SK-MEL-5 (cell line): ENCODE measurements at regions not wholly inside any gene's neighbourhood (a gene's known extent, or its start where the extent isn't known, plus 50 kb on each side); places are given as distances from the start of the nearest gene placed in this dataset.
"Not testable (repeated sequence)": the region's sequence is repeated elsewhere in the genome, so short reads cannot be mapped to it uniquely, and the experiment has no call there.

Source experiments
- DNase-seq: peaks from one replicate; pipeline ENCODE4 v3.0.0-alpha.2; 2016; ENCODE audit warnings: low read depth, low spot score
- in situ Hi-C: cut with HindIII; loops from 2 replicates; pipeline ENCODE4 v1.10.0; 2016; ENCODE audit warnings: low sequenced_read_pairs, high pct_unique_total_duplicates, low pct_unique_long_range_greater_than_20kb

DNA sequence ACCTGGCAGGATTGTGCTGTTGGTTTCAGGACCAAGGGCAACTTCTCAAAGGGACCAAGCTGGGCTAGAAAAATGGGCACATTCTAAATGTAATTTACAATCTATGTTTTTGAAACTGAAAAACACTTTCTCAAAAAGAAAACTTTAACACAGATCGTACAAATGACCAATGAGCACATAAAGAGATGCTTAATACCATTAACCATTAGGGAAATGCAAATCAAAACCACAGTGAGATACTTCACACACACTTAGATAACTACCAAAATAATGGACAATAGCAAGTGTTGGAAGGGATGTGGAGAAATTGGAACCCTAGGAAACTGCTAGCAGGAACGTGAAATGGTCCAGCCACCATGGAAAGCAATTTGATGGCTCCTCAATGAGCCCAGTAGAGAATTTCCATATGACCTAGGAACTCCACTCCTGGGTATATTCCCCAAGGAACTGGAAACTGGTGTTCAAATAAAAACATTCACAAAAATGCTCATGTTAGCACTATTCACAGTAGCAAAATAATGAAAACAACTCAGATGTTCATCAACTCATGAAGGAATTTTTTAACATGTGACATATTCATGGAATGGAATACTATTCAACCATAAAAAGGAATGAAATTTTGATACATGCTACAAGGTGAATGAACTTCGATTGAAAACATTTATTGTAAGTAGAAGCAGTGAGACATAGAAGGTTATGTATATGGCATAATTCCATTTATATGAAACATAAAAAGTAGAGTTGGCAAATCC lies 288.3 kb upstream of the NR2F2 start:
- DNase-seq: no peak
- in situ Hi-C loops: no loop called here

DNA sequence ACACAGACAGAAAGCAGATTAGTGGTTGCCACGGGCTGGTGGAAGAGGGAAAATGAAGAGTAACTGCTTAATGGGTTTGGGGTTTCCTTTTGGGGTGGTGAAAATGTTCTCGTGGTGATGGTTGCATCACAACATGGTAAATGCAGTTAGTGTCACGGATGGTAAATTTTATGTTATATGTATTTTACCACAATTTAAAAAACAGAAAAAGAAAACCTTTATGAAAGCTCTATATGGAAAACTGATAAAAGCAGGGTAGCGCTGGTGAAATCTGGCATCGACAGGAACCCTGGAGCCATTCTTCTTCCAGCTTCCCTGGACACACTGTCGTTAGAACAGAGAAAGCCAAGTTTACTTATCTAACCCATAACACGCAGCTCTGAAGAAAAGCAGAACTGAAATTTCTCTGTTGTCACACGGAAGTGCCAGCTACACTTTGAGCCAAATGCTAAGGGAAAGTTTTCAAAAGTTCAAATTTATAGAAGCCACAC lies 287.7 kb upstream of the NR2F2 start:
- in situ Hi-C loops: no loop called here
- no peak for DNase-seq

- no peak for DNase-seq
- in situ Hi-C loops: no loop called here
Measured at GRCh38 chr15:96043591-96044171, 286.8 kb upstream of the NR2F2 start.

- in situ Hi-C loops: no loop called here
- DNase-seq: no peak
Measured at GRCh38 chr15:96046620-96047240, 283.8 kb upstream of the NR2F2 start.

DNA sequence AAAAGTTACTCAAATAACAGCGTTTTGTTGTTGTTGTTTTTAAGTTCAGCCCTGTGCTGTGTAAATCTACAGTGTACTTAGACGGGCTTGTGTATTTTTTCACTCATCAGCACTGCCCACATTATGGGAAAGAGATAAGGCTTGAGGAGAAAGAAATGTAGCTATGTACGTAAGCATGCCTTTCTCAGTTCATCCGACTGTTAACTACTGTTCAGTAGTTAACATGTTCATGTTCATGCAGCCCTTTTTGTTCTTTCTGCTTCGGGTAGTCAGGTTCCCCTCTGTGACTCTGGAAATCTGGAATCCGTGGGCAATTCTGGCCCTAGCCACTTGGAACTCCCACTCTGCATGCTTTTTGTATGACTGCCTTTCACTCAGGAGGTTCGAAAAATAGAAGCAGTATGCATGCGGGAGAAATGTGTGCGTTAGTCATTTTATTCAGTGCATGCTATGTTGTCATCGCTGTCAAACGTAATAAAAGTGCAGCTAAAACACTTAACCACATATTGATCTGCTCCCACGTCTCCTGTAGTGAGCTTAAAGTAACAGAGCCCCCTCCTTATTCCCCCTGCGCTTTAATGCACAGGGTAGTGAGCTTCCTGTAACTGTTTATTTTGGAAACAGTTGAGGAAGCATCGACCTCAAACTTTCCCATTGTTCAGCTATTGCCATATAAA lies 283.1 kb upstream of the NR2F2 start:
- in situ Hi-C loops: no loop called here
- DNase-seq: no peak

DNA sequence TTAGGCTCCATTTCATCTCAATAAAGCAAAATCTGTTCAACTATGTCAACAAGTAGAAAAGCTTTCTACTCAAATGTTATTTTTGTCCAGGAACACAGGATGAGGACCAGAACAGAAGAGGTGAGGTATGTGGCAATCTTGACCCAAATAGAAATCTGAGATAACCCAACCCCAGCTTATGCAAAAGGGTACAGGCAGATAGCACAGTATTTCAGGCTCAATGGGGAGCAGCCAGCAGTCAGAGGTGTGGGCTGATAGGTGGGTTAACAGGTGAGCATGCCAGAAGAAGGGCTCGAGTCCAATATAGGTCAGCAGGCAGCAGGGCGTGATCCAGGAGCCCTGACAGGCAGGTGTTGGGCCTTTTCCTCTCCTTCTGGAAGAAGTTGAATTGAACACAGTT lies 281.2 kb upstream of the NR2F2 start:
- in situ Hi-C loops: no loop called here

GRCh38 chr15:96049766-96050165 lies 280.7 kb upstream of the NR2F2 start:
- no peak for DNase-seq
- in situ Hi-C loops: no loop called here

More for the DNA sequence above, 281.2 kb upstream of the NR2F2 start:
- DNase-seq: no peak

- DNase-seq: no peak
- in situ Hi-C loops: no loop called here
Measured at GRCh38 chr15:96051598-96051997, 278.9 kb upstream of the NR2F2 start.

GRCh38 chr15:96052154-96052553 lies 278.3 kb upstream of the NR2F2 start:
- DNase-seq: no peak
- in situ Hi-C loops: no loop called here

GRCh38 chr15:96052572-96053030 lies 277.9 kb upstream of the NR2F2 start:
- no peak for DNase-seq
- in situ Hi-C loops: no loop called here

- DNase-seq: no peak
- in situ Hi-C loops: no loop called here
Measured at GRCh38 chr15:96053031-96053780, 277.3 kb upstream of the NR2F2 start.

DNA sequence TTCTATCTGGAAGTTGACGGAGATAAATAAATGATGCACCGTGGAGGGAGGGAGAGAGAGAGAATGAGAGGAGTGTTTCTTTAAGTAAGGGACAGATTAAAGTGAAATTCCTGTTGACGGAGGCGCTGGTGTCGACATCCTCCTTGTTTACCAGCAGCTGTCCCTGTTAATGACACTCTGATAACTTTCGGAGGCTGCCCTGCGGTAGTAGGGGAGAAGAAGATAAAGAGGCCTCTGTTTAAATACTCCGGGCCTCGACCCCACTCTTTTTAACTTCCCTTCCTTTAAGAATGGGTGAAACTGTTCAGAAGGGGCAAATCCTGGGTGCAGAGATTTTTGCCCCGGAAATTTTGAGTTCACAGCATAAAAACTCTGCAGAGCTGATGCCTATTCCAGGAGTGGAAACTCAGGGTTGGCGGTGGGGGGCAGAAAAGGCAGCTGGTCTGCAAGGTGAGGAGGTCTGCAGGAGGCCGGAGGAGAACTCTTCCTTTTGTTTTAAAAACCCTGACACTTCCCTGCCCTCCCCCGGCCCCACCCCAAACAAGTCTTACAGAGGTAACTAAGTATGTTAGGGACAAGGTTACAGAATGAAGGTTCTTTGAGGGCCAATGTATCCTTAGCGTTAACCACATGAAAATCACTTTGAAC lies 276.6 kb upstream of the NR2F2 start:
- DNase-seq: no peak
- in situ Hi-C loops: no loop called here

DNA sequence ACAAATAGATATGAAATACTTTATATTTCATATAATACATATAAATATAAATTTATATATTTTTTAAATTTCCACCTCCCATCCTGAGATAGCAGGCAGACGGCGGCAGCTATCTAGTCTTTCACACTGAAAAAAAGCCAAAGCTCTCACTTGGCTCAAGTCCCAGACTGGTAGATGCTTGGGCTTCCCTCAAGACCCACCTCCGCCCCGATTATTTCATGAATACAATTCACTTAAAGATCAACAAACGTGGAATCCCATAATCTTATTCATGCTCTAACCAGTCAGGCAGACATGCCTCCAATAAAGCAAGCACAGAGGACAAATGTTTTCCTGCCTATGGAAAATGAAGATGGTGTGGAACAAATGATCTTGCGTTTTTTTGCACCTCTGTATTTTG lies 275.9 kb upstream of the NR2F2 start:
- in situ Hi-C loops: no loop called here

GRCh38 chr15:96058103-96058851 lies 272.2 kb upstream of the NR2F2 start:
- in situ Hi-C loops: no loop called here

More for the DNA sequence above, 275.9 kb upstream of the NR2F2 start:
- DNase-seq: no peak

GRCh38 chr15:96058852-96059103 lies 271.7 kb upstream of the NR2F2 start:
- in situ Hi-C loops, DNase-seq: not testable (repeated sequence)

More at GRCh38 chr15:96058103-96058851, 272.2 kb upstream of the NR2F2 start:
- DNase-seq: no peak

- in situ Hi-C loops, DNase-seq: not testable (repeated sequence)
Measured at GRCh38 chr15:96060591-96060990, 269.9 kb upstream of the NR2F2 start.

DNA sequence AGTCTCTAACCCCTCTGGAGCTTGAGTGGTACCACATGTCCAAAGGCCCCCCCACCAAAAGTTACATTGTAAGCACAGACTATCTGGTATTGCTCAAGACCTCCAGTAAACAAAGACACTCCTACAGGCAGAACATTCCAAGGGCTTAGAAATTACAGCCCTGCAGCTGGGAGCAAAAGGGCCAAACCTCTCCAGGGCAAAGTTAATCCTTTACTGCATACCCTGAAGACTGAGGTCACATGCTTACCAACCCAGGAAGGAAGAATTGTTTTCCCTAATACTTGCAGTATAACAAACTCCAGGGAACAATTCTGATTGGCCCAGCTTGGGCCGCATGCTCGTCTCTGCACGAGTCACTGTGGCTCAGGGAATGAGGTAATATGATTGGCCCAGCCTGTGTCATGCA lies 266.1 kb upstream of the NR2F2 start:
- in situ Hi-C loops: no loop called here
- DNase-seq: no peak
